HepG2 (cell line): ENCODE measurements at regions not wholly inside any gene's neighbourhood (a gene's known extent, or its start where the extent isn't known, plus 50 kb on each side); places are given as distances from the start of the nearest gene placed in this dataset.

Experiments used
- ATAC-seq: fragments of 200-7000 bp; cut with Tn5 transposase; 3 replicates; pipeline ENCODE4 v1.9.1; 2020; ENCODE audit warnings: mild to moderate bottlenecking, moderate library complexity
- BruUV-seq: library from RNA; stranded (reverse); fragments of 400-500 nt; replicated peaks from 2 replicates; lab custom pipeline; 2021; lab: Mats Ljungman, UMichigan
- CTCF ChIA-PET: fragments of 300-600 bp; formaldehyde crosslinking; extraction: SDS; loops from one replicate; lab custom pipeline; 2021; ENCODE audit warnings: low total read pairs, inconsistent platforms, low intra/inter-chr PET ratio; lab: Yijun Ruan, JAX
- POLR2A ChIA-PET: fragments of 350-600 bp; sonication (Branson Sonifier 250); formaldehyde crosslinking; loops from one replicate; lab custom pipeline; 2020; ENCODE audit warnings: antibody characterized with exemption, inconsistent platforms; lab: Yijun Ruan, JAX
- DNase-seq: peaks from one replicate; pipeline ENCODE4 v3.0.0-alpha.2; 2015; ENCODE audit warnings: low spot score
- FAIRE-seq: peaks from 3 replicates; lab custom pipeline; 2011; peaks lifted over from hg19 to GRCh38; lab: Jason Lieb, UNC
- H2AFZ ChIP-seq: one replicate; pipeline ENCODE4 v1.6.1; 2011; ENCODE audit warnings: low read length, inconsistent platforms
- H3K27ac ChIP-seq: fragments of 300-600 bp; 3 replicates; pipeline ENCODE4 v1.8.0; 2011; ENCODE audit warnings: mixed run types, mild to moderate bottlenecking, mixed read lengths, low read length, inconsistent platforms; ENCODE audit not compliant: insufficient read depth; ENCODE audit errors: extremely low read length
- H3K27me3 ChIP-seq, 2 experiments: fragments of 200-600 bp in 1 of 2; 2 replicates in 1 of 2; 3 replicates in 1 of 2; pipeline versions ENCODE4 v1.6.0 to v1.8.0; 2011; ENCODE audit warnings: low read length in 2 of 2, mild to moderate bottlenecking in 2 of 2, moderate library complexity in 2 of 2, inconsistent platforms in 1 of 2; ENCODE audit not compliant: insufficient read depth in 2 of 2, control insufficient read depth in 1 of 2
- H3K36me3 ChIP-seq, 2 experiments: fragments of 200-600 bp in 1 of 2; replicated peaks in 1 of 2; 2 replicates in 1 of 2; 3 replicates in 1 of 2; pipeline versions ENCODE4 v1.5.1 to v1.8.0; 2011; ENCODE audit warnings: low read length in 2 of 2, inconsistent platforms in 1 of 2; ENCODE audit not compliant: insufficient read depth in 2 of 2, control insufficient read depth in 1 of 2
- H3K4me1 ChIP-seq: 2 replicates; pipeline ENCODE4 v1.5.1; 2012; ENCODE audit warnings: low read length, inconsistent platforms; ENCODE audit not compliant: insufficient read depth
- H3K4me2 ChIP-seq: 2 replicates; pipeline ENCODE4 v1.6.0; 2011; ENCODE audit warnings: low read depth, low read length, inconsistent platforms
- H3K4me3 ChIP-seq, 3 experiments: fragments of 200-600 bp in 1 of 3; sonication (generic), shearing (Covaris generic) in 1 of 3; replicated peaks in 1 of 3; 2 replicates each; pipeline ENCODE4 v1.5.1; 2011 to 2016; ENCODE audit warnings: low read length in 3 of 3, inconsistent platforms in 2 of 3, low read depth in 2 of 3, mild to moderate bottlenecking in 2 of 3, control low read depth in 1 of 3, mixed read lengths in 1 of 3; ENCODE audit not compliant: insufficient read depth in 1 of 3
- H3K79me2 ChIP-seq: one replicate; pipeline ENCODE4 v1.6.1; 2011; ENCODE audit warnings: low read length, inconsistent platforms; ENCODE audit not compliant: insufficient read depth
- H3K9ac ChIP-seq: 2 replicates; pipeline ENCODE4 v1.6.0; 2011; ENCODE audit warnings: mild to moderate bottlenecking, low read depth, low read length, inconsistent platforms; ENCODE audit not compliant: insufficient read depth
- H3K9me3 ChIP-seq: 2 replicates; pipeline ENCODE4 v1.5.1; 2012; ENCODE audit warnings: mild to moderate bottlenecking, low read length
- H4K20me1 ChIP-seq: 2 replicates; pipeline ENCODE4 v1.6.0; 2011; ENCODE audit warnings: inconsistent platforms, mild to moderate bottlenecking, low read length, moderate library complexity; ENCODE audit not compliant: insufficient read depth
- HNRNPL ChIP-seq: fragments of 200-400 bp; formaldehyde crosslinking; IDR thresholded peaks from 2 replicates; pipeline ENCODE4 v1.6.1; 2017; ENCODE audit warnings: mild to moderate bottlenecking, low read depth, low read length
- LCORL ChIP-seq, 2 experiments: fragments of 450-650 bp in 1 of 2; sonication (generic) in 1 of 2; formaldehyde crosslinking in 1 of 2; IDR thresholded peaks; 2 replicates each; pipeline versions ENCODE4 v1.5.0 to v1.6.1; 2017 to 2020; ENCODE audit warnings: antibody characterized with exemption in 1 of 2, missing genetic modification reagents in 1 of 2
- MAFG ChIP-seq: sonication (generic); formaldehyde crosslinking; IDR thresholded peaks from 2 replicates; pipeline ENCODE4 v1.5.1; 2020; ENCODE audit warnings: mild to moderate bottlenecking, missing genetic modification reagents
- NAIF1 ChIP-seq: sonication (generic); formaldehyde crosslinking; IDR thresholded peaks from 2 replicates; pipeline ENCODE4 v1.5.0; 2020; ENCODE audit warnings: mild to moderate bottlenecking, missing genetic modification reagents, borderline replicate concordance
- NFIC ChIP-seq: IDR thresholded peaks from 2 replicates; pipeline ENCODE4 v1.6.1; 2012; ENCODE audit warnings: mild to moderate bottlenecking, low read length, inconsistent platforms
- POLR2G ChIP-seq: fragments of 200-400 bp; formaldehyde crosslinking; IDR thresholded peaks from 2 replicates; pipeline ENCODE4 v1.6.1; 2018; ENCODE audit warnings: mild to moderate bottlenecking, low read depth, low read length, moderate library complexity
- YEATS4 ChIP-seq: sonication (generic); formaldehyde crosslinking; IDR thresholded peaks from 2 replicates; pipeline ENCODE4 v1.4.0; 2020; ENCODE audit warnings: missing genetic modification reagents, borderline replicate concordance
- ZNF543 ChIP-seq: sonication (generic); formaldehyde crosslinking; IDR thresholded peaks from 2 replicates; pipeline ENCODE4 v1.4.0; 2020; ENCODE audit warnings: mild to moderate bottlenecking, missing genetic modification reagents
- ZNF674 ChIP-seq: sonication (generic); formaldehyde crosslinking; IDR thresholded peaks from 2 replicates; pipeline ENCODE4 v1.5.0; 2020; ENCODE audit warnings: low read depth, mild to moderate bottlenecking, missing genetic modification reagents
- WGBS: methylation state at CpG from one replicate; pipeline ENCODE4 v1.1.6; 2017; ENCODE audit warnings: low lambda C conversion rate; 5-methylcytosine and 5-hydroxymethylcytosine counted together
- in situ Hi-C: cut with HindIII; loops from 2 replicates; pipeline ENCODE4 v1.10.0; 2017; ENCODE audit warnings: low pct_unique_long_range_greater_than_20kb; ENCODE audit not compliant: extremely low pct_ligation_motif_present
- intact Hi-C: fragments of 100-400 bp; cut with micrococcal nuclease; formaldehyde crosslinking; loops from one replicate; pipeline ENCODE4 v1.10.0; 2022; ENCODE audit not compliant: unreplicated experiment
- TF ChIP-seq, protein P1 (sequence below): sonication (generic); formaldehyde crosslinking; IDR thresholded peaks from 2 replicates; pipeline ENCODE4 v1.4.0; 2020; ENCODE audit warnings: missing genetic modification reagents
- TF ChIP-seq, protein P2 (sequence below): IDR thresholded peaks from 2 replicates; pipeline ENCODE4 v1.6.1; 2016; ENCODE audit warnings: mild to moderate bottlenecking, missing biosample characterization, missing genetic modification reagents
- TF ChIP-seq, protein P3 (sequence below): sonication (generic); formaldehyde crosslinking; IDR thresholded peaks from 2 replicates; pipeline ENCODE4 v1.4.0; 2020; ENCODE audit warnings: mild to moderate bottlenecking, missing genetic modification reagents
- TF ChIP-seq, protein P4 (sequence below): IDR thresholded peaks from 2 replicates; pipeline ENCODE4 v1.6.1; 2016; ENCODE audit warnings: missing compliant biosample characterization, missing genetic modification reagents, borderline replicate concordance
- TF ChIP-seq, protein P5 (sequence below): IDR thresholded peaks from 2 replicates; pipeline ENCODE4 v1.6.1; 2018; ENCODE audit warnings: missing genetic modification reagents

DNA sequence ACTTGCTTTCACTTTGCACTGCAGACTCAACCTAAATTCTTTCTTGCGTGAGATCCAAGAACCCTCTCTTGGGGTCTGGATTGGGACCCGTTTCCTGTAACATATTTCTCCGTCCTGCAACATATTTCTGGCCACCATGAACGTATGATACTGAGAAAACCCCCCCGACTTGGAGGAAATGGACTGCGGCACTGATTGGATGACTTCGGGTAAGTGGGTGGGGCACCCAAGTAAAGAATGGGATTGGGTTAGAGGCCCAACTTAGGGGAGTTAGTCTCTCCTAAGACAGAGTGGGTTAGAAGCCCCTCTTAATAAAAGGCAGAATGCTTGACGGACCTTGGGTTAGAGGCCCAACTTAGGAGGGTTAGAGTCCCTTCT, 690.4 kb downstream of the UQCRFS1 start:
- H3K4me3 ChIP-seq: no peak overlapping the region
- intact Hi-C loops (no loop called here), in situ Hi-C loops (no loop called here)
- H4K20me1 ChIP-seq: no peaks in the 10 kb centered on the region
- H3K79me2 ChIP-seq: no peaks in the 10 kb centered on the region
- FAIRE-seq (no peak), ATAC-seq (no peak), DNase-seq (no peak)
- no TSS peak for BruUV-seq
- no peak overlapping the region for H3K27ac ChIP-seq
- peaks cover 83% of the 10 kb centered on the region for H3K9me3 ChIP-seq
- no peaks in the 10 kb centered on the region for H3K36me3 ChIP-seq
- no peak overlapping the region for H3K9ac ChIP-seq
- ChIA-PET CTCF (no interaction called here), POLR2A (no interaction called here)
- no peak overlapping the region for H3K4me2 ChIP-seq
- H2AFZ ChIP-seq: no peak overlapping the region
- H3K27me3 ChIP-seq: no peaks in the 10 kb centered on the region
- no peaks in the 10 kb centered on the region for H3K4me1 ChIP-seq
- 31% methylated on average over 8 of the region's 8 CpGs for WGBS
- TF ChIP-seq HNRNPL (no peak), YEATS4 (CRISPR knock-in tag) (no peak), ZNF674 (CRISPR knock-in tag) (no peak), ZNF543 (CRISPR knock-in tag) (no peak), MAFG (CRISPR knock-in tag) (no peak), LCORL (IDR thresholded peaks at IDR 0.05) (no peak), LCORL (CRISPR knock-in tag; IDR thresholded peaks at IDR 0.05) (no peak), NAIF1 (CRISPR knock-in tag) (no peak), NFIC (no peak), POLR2G (no peak)
- TF ChIP-seq, protein P1, sequence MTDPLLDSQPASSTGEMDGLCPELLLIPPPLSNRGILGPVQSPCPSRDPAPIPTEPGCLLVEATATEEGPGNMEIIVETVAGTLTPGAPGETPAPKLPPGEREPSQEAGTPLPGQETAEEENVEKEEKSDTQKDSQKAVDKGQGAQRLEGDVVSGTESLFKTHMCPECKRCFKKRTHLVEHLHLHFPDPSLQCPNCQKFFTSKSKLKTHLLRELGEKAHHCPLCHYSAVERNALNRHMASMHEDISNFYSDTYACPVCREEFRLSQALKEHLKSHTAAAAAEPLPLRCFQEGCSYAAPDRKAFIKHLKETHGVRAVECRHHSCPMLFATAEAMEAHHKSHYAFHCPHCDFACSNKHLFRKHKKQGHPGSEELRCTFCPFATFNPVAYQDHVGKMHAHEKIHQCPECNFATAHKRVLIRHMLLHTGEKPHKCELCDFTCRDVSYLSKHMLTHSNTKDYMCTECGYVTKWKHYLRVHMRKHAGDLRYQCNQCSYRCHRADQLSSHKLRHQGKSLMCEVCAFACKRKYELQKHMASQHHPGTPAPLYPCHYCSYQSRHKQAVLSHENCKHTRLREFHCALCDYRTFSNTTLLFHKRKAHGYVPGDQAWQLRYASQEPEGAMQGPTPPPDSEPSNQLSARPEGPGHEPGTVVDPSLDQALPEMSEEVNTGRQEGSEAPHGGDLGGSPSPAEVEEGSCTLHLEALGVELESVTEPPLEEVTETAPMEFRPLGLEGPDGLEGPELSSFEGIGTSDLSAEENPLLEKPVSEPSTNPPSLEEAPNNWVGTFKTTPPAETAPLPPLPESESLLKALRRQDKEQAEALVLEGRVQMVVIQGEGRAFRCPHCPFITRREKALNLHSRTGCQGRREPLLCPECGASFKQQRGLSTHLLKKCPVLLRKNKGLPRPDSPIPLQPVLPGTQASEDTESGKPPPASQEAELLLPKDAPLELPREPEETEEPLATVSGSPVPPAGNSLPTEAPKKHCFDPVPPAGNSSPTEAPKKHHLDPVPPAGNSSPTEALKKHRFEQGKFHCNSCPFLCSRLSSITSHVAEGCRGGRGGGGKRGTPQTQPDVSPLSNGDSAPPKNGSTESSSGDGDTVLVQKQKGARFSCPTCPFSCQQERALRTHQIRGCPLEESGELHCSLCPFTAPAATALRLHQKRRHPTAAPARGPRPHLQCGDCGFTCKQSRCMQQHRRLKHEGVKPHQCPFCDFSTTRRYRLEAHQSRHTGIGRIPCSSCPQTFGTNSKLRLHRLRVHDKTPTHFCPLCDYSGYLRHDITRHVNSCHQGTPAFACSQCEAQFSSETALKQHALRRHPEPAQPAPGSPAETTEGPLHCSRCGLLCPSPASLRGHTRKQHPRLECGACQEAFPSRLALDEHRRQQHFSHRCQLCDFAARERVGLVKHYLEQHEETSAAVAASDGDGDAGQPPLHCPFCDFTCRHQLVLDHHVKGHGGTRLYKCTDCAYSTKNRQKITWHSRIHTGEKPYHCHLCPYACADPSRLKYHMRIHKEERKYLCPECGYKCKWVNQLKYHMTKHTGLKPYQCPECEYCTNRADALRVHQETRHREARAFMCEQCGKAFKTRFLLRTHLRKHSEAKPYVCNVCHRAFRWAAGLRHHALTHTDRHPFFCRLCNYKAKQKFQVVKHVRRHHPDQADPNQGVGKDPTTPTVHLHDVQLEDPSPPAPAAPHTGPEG (CRISPR knock-in tag): no peak
- TF ChIP-seq, protein P2, sequence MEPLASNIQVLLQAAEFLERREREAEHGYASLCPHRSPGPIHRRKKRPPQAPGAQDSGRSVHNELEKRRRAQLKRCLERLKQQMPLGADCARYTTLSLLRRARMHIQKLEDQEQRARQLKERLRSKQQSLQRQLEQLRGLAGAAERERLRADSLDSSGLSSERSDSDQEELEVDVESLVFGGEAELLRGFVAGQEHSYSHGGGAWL: no peak
- TF ChIP-seq, protein P3, sequence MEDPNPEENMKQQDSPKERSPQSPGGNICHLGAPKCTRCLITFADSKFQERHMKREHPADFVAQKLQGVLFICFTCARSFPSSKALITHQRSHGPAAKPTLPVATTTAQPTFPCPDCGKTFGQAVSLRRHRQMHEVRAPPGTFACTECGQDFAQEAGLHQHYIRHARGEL (CRISPR knock-in tag): no peak
- TF ChIP-seq, protein P4, sequence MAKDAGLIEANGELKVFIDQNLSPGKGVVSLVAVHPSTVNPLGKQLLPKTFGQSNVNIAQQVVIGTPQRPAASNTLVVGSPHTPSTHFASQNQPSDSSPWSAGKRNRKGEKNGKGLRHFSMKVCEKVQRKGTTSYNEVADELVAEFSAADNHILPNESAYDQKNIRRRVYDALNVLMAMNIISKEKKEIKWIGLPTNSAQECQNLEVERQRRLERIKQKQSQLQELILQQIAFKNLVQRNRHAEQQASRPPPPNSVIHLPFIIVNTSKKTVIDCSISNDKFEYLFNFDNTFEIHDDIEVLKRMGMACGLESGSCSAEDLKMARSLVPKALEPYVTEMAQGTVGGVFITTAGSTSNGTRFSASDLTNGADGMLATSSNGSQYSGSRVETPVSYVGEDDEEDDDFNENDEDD (CRISPR knock-in tag): no peak
- TF ChIP-seq, protein P5, sequence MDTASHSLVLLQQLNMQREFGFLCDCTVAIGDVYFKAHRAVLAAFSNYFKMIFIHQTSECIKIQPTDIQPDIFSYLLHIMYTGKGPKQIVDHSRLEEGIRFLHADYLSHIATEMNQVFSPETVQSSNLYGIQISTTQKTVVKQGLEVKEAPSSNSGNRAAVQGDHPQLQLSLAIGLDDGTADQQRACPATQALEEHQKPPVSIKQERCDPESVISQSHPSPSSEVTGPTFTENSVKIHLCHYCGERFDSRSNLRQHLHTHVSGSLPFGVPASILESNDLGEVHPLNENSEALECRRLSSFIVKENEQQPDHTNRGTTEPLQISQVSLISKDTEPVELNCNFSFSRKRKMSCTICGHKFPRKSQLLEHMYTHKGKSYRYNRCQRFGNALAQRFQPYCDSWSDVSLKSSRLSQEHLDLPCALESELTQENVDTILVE (CRISPR knock-in tag): no peak
